Epidermal melanocyte (primary cell): ENCODE measurements at regions not wholly inside any gene's neighbourhood (a gene's known extent, or its start where the extent isn't known, plus 50 kb on each side); places are given as distances from the start of the nearest gene placed in this dataset.

Experiments used
- DNase-seq: peaks from one replicate; pipeline ENCODE4 v3.0.0; 2011; ENCODE audit warnings: low spot score; ENCODE audit not compliant: insufficient read length

- no peak for DNase-seq
Observed at GRCh38 chr1:201610858-201611257, 71.9 kb downstream of the NAV1 start.

GRCh38 chr1:201612645-201613044, 73.7 kb downstream of the NAV1 start:
- DNase-seq = no peak

GRCh38 chr1:201614262-201615015, 75.5 kb downstream of the NAV1 start:
- DNase-seq = no peak

- no peak for DNase-seq
Observed at GRCh38 chr1:201617157-201617556, 78.2 kb downstream of the NAV1 start.

- no peak for DNase-seq
Observed at GRCh38 chr1:201618389-201618788, 79.5 kb downstream of the NAV1 start.

- no peak for DNase-seq
Observed at GRCh38 chr1:201618905-201619304, 80.0 kb downstream of the NAV1 start.

GRCh38 chr1:201619513-201619912, 80.6 kb downstream of the NAV1 start:
- no peak for DNase-seq

- no peak for DNase-seq
Observed at GRCh38 chr1:201622353-201622752, 83.4 kb downstream of the NAV1 start.

- no peak for DNase-seq
Observed at GRCh38 chr1:201622824-201623223, 83.9 kb downstream of the NAV1 start.

- no peak for DNase-seq
Observed at GRCh38 chr1:201624741-201625225, 85.9 kb downstream of the NAV1 start.

- DNase-seq = no peak
Observed at GRCh38 chr1:201625226-201625761, 86.4 kb downstream of the NAV1 start.

GRCh38 chr1:201625851-201626251, 86.9 kb downstream of the NAV1 start:
- no peak for DNase-seq

GRCh38 chr1:201626629-201627275, 87.8 kb downstream of the NAV1 start:
- DNase-seq = no peak

- no peak for DNase-seq
Observed at GRCh38 chr1:201628490-201628889, 89.6 kb downstream of the NAV1 start.

- no peak for DNase-seq
Observed at GRCh38 chr1:201630582-201630981, 91.7 kb downstream of the NAV1 start.

- no peak for DNase-seq
Observed at GRCh38 chr1:201631037-201631436, 92.1 kb downstream of the NAV1 start.

GRCh38 chr1:201632364-201632952, 93.5 kb downstream of the NAV1 start:
- no peak for DNase-seq

- DNase-seq = no peak
Observed at GRCh38 chr1:201633297-201633696, 94.4 kb downstream of the NAV1 start.

- DNase-seq = no peak
Observed at GRCh38 chr1:201633811-201634210, 94.9 kb downstream of the NAV1 start.

GRCh38 chr1:201634261-201634660, 95.3 kb downstream of the NAV1 start:
- DNase-seq = no peak

- no peak for DNase-seq
Observed at GRCh38 chr1:201636097-201636496, 97.2 kb downstream of the NAV1 start.

GRCh38 chr1:201636510-201636971, 97.6 kb downstream of the NAV1 start:
- DNase-seq = no peak
